Transverse colon (tissue), 4 donors: ENCODE measurements at regions not wholly inside any gene's neighbourhood (a gene's known extent, or its start where the extent isn't known, plus 50 kb on each side); places are given as distances from the start of the nearest gene placed in this dataset.
"Not testable (repeated sequence)": the region's sequence is repeated elsewhere in the genome, so short reads cannot be mapped to it uniquely, and the experiment has no call there.

Experiments
- DNase-seq: peaks from one replicate; pipeline ENCODE4 v3.0.0-alpha.2; 2019
- H3K27ac ChIP-seq, 4 donors: fragments of 200-600 bp; sonication (generic); 2 replicates each; pipeline ENCODE4 v1.5.1; 2016 to 2018; ENCODE audit warnings: inconsistent platforms in 4 of 4
- H3K27me3 ChIP-seq: fragments of 200-600 bp; sonication (generic); 2 replicates; pipeline ENCODE4 v1.5.1; 2017; ENCODE audit warnings: inconsistent platforms
- H3K36me3 ChIP-seq, 4 donors: fragments of 200-600 bp; sonication (generic); 2 replicates each; pipeline ENCODE4 v1.5.1; 2017 to 2019; ENCODE audit warnings: inconsistent platforms in 4 of 4
- H3K4me1 ChIP-seq, 4 donors: fragments of 200-600 bp; sonication (generic); 2 replicates each; pipeline ENCODE4 v1.5.1; 2017 to 2020; ENCODE audit warnings: inconsistent platforms in 4 of 4
- H3K4me3 ChIP-seq, 4 donors: fragments of 200-600 bp; sonication (generic); 1 replicate in 1 of 4; 2 replicates in 3 of 4; pipeline versions ENCODE4 v1.5.1 to v1.6.1; 2017 to 2019; ENCODE audit warnings: inconsistent platforms in 4 of 4
- H3K9me3 ChIP-seq, 2 donors: fragments of 200-600 bp; sonication (generic); 2 replicates each; pipeline ENCODE4 v1.5.1; 2017 to 2019; ENCODE audit warnings: inconsistent platforms in 2 of 2
- EP300 ChIP-seq: sonication (generic); formaldehyde crosslinking; IDR thresholded peaks from one replicate; pipeline ENCODE4 v1.6.1; 2017; ENCODE audit warnings: antibody characterized with exemption, low read depth
- POLR2A ChIP-seq: fragments of 450-650 bp; IDR thresholded peaks from one replicate; pipeline ENCODE4 v1.6.1; 2016; ENCODE audit warnings: antibody characterized with exemption, mild to moderate bottlenecking, moderate library complexity
- POLR2AphosphoS5 ChIP-seq, 3 donors: sonication (generic); formaldehyde crosslinking; IDR thresholded peaks; one replicate each; pipeline ENCODE4 v1.6.1; 2016; ENCODE audit warnings: antibody characterized with exemption in 3 of 3
- WGBS, 2 donors: methylation state at CpG; one replicate each; pipeline ENCODE4 v1.1.5; 2018; ENCODE audit warnings: low coverage in 1 of 2; 5-methylcytosine and 5-hydroxymethylcytosine counted together
- in situ Hi-C, 4 donors: fragments of 200-750 bp; cut with MboI; loops; one replicate each; pipeline versions ENCODE4 v1.15.0 to v1.15.1; 2017; ENCODE audit warnings: low sequenced_read_pairs in 3 of 4, low pct_ligation_motif_present in 1 of 4, low pct_unique_long_range_greater_than_20kb in 1 of 4
- intact Hi-C: fragments of 100-400 bp; cut with DNase I; formaldehyde crosslinking; loops from one replicate; pipeline ENCODE4 v1.15.1; 2023; ENCODE audit warnings: low total_unique reads
- TF ChIP-seq, protein P1 (sequence below), 5 experiments: fragments of 200-600 bp in 3 of 5; fragments of 450-650 bp in 2 of 5; sonication (generic) in 3 of 5; IDR thresholded peaks; 1 replicate in 2 of 5; 2 replicates in 3 of 5; pipeline ENCODE4 v1.5.1; 2016 to 2017; ENCODE audit warnings: antibody characterized with exemption in 5 of 5, inconsistent platforms in 3 of 5, mild to moderate bottlenecking in 2 of 5, moderate library complexity in 1 of 5

DNA sequence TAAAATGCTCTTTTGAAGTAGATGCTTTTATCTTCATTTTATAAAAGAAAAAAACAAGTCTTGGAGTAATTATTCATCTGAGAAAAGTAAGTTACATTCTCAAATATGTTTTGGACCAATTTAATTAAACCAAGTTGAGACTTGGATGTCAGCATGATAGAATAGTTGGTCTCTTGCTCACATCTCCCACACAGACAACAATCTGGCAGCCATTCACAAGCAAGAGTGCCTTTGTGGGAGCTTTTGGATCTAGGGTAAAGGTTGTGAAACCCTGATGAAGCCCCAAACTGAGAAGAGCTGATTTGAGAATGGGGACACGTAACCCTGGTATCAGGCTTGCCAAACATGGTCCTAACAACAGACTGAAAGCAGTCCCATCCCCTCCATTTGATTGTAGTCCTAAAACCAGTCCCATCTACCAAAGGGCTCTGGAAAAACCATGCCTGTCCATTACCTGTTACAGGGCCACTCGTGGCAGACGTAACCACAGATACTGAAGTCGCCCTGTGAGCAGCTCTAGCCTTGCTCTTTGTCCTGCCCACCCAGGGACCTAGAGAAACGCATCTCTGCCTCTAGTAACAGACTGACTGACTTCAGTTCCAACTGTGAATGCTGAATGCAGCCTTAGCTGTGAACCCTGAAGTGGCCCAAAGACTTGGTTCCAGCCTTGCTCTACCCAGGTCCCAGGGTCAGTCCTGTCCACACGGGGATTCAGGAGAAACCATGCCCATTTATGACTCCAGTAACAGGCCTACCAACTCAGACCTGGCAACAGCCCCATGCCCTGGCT, 145.5 kb upstream of the SYNPR start:
- no peak for DNase-seq
- Histone ChIP-seq H3K9me3 (no peaks in the 10 kb centered on the region), H3K27ac (no peak overlapping the region), H3K36me3 (no peaks in the 10 kb centered on the region), H3K4me1 (no peaks in the 10 kb centered on the region), H3K4me3 (no peak overlapping the region), H3K27me3 (no peaks in the 10 kb centered on the region)
- WGBS, 2 donors: 60 to 65% methylated on average over 1 to 6 of the region's 6 CpGs
- no peak for TF ChIP-seq POLR2A
- no peak for TF ChIP-seq POLR2AphosphoS5 (IDR thresholded peaks at IDR 0.05)
- TF ChIP-seq EP300: no peak
- TF ChIP-seq, protein P1, sequence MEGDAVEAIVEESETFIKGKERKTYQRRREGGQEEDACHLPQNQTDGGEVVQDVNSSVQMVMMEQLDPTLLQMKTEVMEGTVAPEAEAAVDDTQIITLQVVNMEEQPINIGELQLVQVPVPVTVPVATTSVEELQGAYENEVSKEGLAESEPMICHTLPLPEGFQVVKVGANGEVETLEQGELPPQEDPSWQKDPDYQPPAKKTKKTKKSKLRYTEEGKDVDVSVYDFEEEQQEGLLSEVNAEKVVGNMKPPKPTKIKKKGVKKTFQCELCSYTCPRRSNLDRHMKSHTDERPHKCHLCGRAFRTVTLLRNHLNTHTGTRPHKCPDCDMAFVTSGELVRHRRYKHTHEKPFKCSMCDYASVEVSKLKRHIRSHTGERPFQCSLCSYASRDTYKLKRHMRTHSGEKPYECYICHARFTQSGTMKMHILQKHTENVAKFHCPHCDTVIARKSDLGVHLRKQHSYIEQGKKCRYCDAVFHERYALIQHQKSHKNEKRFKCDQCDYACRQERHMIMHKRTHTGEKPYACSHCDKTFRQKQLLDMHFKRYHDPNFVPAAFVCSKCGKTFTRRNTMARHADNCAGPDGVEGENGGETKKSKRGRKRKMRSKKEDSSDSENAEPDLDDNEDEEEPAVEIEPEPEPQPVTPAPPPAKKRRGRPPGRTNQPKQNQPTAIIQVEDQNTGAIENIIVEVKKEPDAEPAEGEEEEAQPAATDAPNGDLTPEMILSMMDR (IDR thresholded peaks at IDR 0.05): no peak
- intact Hi-C loops (no loop called here), in situ Hi-C loops (no loop called here)

DNA sequence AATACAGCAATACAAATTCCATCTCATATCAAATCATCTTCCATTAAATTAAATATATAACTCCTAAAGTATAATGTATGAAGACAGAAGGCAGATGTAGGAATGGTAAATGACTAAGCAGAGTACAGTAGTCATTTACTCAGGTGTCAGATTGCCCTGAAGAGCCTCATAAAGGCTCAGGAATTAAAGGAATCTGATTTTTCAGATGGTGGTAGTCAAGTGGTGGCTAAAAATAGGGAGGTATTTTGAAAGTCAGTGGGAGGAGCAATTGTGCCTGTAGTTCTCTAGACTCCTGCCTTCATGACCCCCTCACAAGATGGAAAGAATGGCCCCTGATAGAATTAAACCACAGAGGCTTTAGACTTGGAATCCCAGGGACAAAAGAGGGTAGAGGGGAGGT, 142.7 kb upstream of the SYNPR start:
- no peak for DNase-seq
- H3K27me3 ChIP-seq: no peaks in the 10 kb centered on the region
- no peaks in the 10 kb centered on the region for H3K36me3 ChIP-seq
- H3K27ac ChIP-seq: no peak overlapping the region
- no peaks in the 10 kb centered on the region for H3K4me1 ChIP-seq
- H3K4me3 ChIP-seq: no peak overlapping the region
- in situ Hi-C loops (no loop called here), intact Hi-C loops (no loop called here)
- TF ChIP-seq POLR2A: no peak
- no peak for TF ChIP-seq POLR2AphosphoS5 (IDR thresholded peaks at IDR 0.05)
- TF ChIP-seq, protein P1 (IDR thresholded peaks at IDR 0.05): no peak
- no peak for TF ChIP-seq EP300
- no peaks in the 10 kb centered on the region for H3K9me3 ChIP-seq

DNA sequence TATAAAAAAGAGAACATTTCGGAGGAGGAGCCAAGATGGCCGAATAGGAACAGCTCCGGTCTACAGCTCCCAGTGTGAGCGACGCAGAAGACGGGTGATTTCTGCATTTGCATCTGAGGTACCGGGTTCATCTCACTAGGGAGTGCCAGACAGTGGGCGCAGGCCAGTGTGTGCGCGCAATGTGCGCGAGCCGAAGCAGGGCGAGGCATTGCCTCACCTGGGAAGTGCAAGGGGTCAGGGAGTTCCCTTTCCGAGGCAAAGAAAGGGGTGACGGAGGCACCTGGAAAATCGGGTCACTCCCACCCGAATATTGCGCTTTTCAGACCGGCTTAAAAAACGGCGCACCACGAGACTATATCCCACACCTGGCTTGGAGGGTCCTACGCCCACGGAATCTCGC, 141.9 kb upstream of the SYNPR start:
- intact Hi-C loops, in situ Hi-C loops, H3K27me3 ChIP-seq, H3K4me3 ChIP-seq, H3K27ac ChIP-seq, H3K9me3 ChIP-seq, H3K4me1 ChIP-seq, H3K36me3 ChIP-seq: not testable (repeated sequence)
- peak; percentile 35 for DNase-seq
- WGBS, 2 donors: 77 to 80% methylated on average over 3 to 19 of the region's 26 CpGs

DNA sequence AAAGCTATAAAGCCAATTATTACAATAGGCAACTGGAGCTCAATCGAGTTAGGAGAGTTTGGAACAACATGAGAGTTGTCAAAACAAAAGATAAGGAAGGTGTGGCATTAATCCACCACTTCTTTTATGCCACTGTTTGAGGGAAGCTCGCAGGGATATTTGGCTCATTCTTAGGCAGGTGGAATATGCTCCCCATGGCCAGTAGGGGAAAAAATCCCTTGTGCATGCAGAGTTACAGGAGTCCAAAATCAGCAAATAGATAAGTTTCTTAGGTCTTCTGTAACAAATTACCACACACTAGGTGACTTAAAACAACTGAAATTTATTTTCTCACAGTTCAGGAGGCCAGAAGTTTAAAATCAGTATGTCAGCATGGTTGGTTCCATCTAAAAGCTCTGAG, 135.4 kb upstream of the SYNPR start:
- H3K4me3 ChIP-seq: no peak overlapping the region
- H3K27me3 ChIP-seq: no peaks in the 10 kb centered on the region
- in situ Hi-C loops (no loop called here), intact Hi-C loops (no loop called here)
- no peak overlapping the region for H3K27ac ChIP-seq
- no peaks in the 10 kb centered on the region for H3K9me3 ChIP-seq
- no peak for DNase-seq
- WGBS, 2 donors: 31 to 61% methylated on average over 2 of the region's 2 CpGs
- H3K36me3 ChIP-seq: no peaks in the 10 kb centered on the region
- H3K4me1 ChIP-seq: no peaks in the 10 kb centered on the region
- TF ChIP-seq POLR2A: no peak
- TF ChIP-seq, protein P1 (IDR thresholded peaks at IDR 0.05): no peak
- TF ChIP-seq POLR2AphosphoS5 (IDR thresholded peaks at IDR 0.05): no peak
- no peak for TF ChIP-seq EP300

DNA sequence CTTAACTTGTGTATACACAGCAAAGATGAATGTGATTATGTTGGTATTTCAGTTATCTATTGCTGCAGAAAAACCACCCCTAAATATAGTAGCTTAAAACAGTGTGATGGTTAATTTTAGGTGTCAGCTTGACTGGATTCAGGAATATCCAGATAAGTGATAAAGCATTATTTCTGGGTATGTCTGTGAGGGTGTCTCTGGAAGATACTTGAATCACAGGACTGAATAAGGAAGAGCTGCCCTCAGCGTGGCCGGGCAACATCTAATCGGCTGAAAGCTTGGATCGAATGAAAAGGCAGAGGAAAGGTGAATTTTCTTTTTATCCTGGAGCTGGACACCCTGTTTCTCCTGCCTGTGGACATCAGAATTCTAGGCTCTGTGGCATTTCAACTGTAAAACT, 132.0 kb upstream of the SYNPR start:
- Histone ChIP-seq H3K9me3 (no peaks in the 10 kb centered on the region), H3K27ac (no peak overlapping the region), H3K4me1 (no peaks in the 10 kb centered on the region), H3K36me3 (no peaks in the 10 kb centered on the region), H3K27me3 (no peaks in the 10 kb centered on the region), H3K4me3 (no peak overlapping the region)
- in situ Hi-C loops: no loop called here
- intact Hi-C loops: no loop called here
- DNase-seq: no peak
- WGBS, 2 donors: 85% methylated on average over 4 of the region's 4 CpGs
- TF ChIP-seq EP300 (no peak), POLR2AphosphoS5 (IDR thresholded peaks at IDR 0.05) (no peak), POLR2A (no peak)
- TF ChIP-seq, protein P1 (IDR thresholded peaks at IDR 0.05): no peak
